WTC11 (cell line): ENCODE measurements at regions not wholly inside any gene's neighbourhood (a gene's known extent, or its start where the extent isn't known, plus 50 kb on each side); places are given as distances from the start of the nearest gene placed in this dataset.

ENCODE experiments used
- ATAC-seq: fragments of 200-7000 bp; cut with Tn5 transposase; 2 replicates; pipeline ENCODE4 v1.10.0; 2021; ENCODE audit warnings: mild to moderate bottlenecking, moderate library complexity
- CTCF ChIA-PET: fragments of 300-600 bp; sonication (Branson Sonifier 250); formaldehyde crosslinking; loops from one replicate; lab custom pipeline; 2021; ENCODE audit warnings: antibody characterized with exemption; lab: Charles Lee
- POLR2A ChIA-PET: fragments of 350-600 bp; sonication (Branson Sonifier 250); formaldehyde crosslinking; loops from one replicate; lab custom pipeline; 2021; ENCODE audit warnings: antibody characterized with exemption; lab: Charles Lee
- DNase-seq: peaks from one replicate; pipeline ENCODE4 v3.0.0; 2021; ENCODE audit warnings: low spot score
- H3K27ac Mint-ChIP-seq: 2 replicates; pipeline ENCODE4 v1.8.0; 2021; ENCODE audit warnings: mixed read lengths
- H3K27me3 Mint-ChIP-seq: 2 replicates; pipeline ENCODE4 v1.8.0; 2021; ENCODE audit warnings: low read depth, mild to moderate bottlenecking, moderate library complexity, mixed read lengths
- H3K36me3 Mint-ChIP-seq: 2 replicates; pipeline ENCODE4 v1.8.0; 2021; ENCODE audit warnings: mixed read lengths
- H3K4me1 Mint-ChIP-seq: 2 replicates; pipeline ENCODE4 v1.8.0; 2022; ENCODE audit warnings: mixed read lengths
- H3K4me3 Mint-ChIP-seq: 2 replicates; pipeline ENCODE4 v1.8.0; 2021; ENCODE audit warnings: mild to moderate bottlenecking, moderate library complexity, mixed read lengths
- H3K9me3 Mint-ChIP-seq: 2 replicates; pipeline ENCODE4 v1.8.0; 2021; ENCODE audit warnings: mixed read lengths
- ATF1 ChIP-seq: sonication (generic); formaldehyde crosslinking; IDR thresholded peaks from 2 replicates; pipeline ENCODE4 v1.8.1; 2023; ENCODE audit warnings: mild to moderate bottlenecking, moderate library complexity, missing genetic modification reagents
- ETV6 ChIP-seq: sonication (generic); formaldehyde crosslinking; IDR thresholded peaks from 2 replicates; pipeline ENCODE4 v1.8.1; 2022; ENCODE audit warnings: mild to moderate bottlenecking, missing genetic modification reagents
- GABPB1 ChIP-seq: sonication (generic); formaldehyde crosslinking; IDR thresholded peaks from 2 replicates; pipeline ENCODE4 v1.8.1; 2023; ENCODE audit warnings: mild to moderate bottlenecking, missing genetic modification reagents
- GRHL2 ChIP-seq: fragments of 250-450 bp; sonication (Bioruptor Pico); IDR thresholded peaks from 2 replicates; pipeline ENCODE4 v1.8.0; 2022; ENCODE audit warnings: mild to moderate bottlenecking, moderate library complexity; ENCODE audit not compliant: insufficient replicate concordance, severe bottlenecking
- HMGA2 ChIP-seq: fragments of 250-450 bp; sonication (Bioruptor Pico); IDR thresholded peaks from 2 replicates; pipeline ENCODE4 v1.4.0; 2021; ENCODE audit warnings: mild to moderate bottlenecking, moderate library complexity
- JUN ChIP-seq: sonication (generic); formaldehyde crosslinking; IDR thresholded peaks from 2 replicates; pipeline ENCODE4 v1.8.0; 2023; ENCODE audit warnings: mild to moderate bottlenecking, missing genetic modification reagents
- KAT7 ChIP-seq: sonication (generic); formaldehyde crosslinking; IDR thresholded peaks from 2 replicates; pipeline ENCODE4 v1.8.1; 2023; ENCODE audit warnings: missing genetic modification reagents, mild to moderate bottlenecking, borderline replicate concordance
- NFE2L1 ChIP-seq: sonication (generic); formaldehyde crosslinking; IDR thresholded peaks from 2 replicates; pipeline ENCODE4 v1.8.1; 2023; ENCODE audit warnings: missing genetic modification reagents
- NR1H2 ChIP-seq: sonication (generic); formaldehyde crosslinking; IDR thresholded peaks from 2 replicates; pipeline ENCODE4 v1.9.0; 2021; ENCODE audit warnings: mild to moderate bottlenecking, moderate library complexity, missing genetic modification reagents
- NR2C2 ChIP-seq: sonication (generic); formaldehyde crosslinking; IDR thresholded peaks from 2 replicates; pipeline ENCODE4 v1.8.0; 2022; ENCODE audit warnings: mild to moderate bottlenecking, missing genetic modification reagents
- OVOL2 ChIP-seq: fragments of 250-450 bp; sonication (Bioruptor Pico); IDR thresholded peaks from 2 replicates; pipeline ENCODE4 v1.9.0; 2021; ENCODE audit warnings: mild to moderate bottlenecking, borderline replicate concordance
- RELA ChIP-seq: sonication (generic); formaldehyde crosslinking; IDR thresholded peaks from 2 replicates; pipeline ENCODE4 v1.8.1; 2022; ENCODE audit warnings: missing genetic modification reagents, mild to moderate bottlenecking, borderline replicate concordance
- TEAD4 ChIP-seq: sonication (generic); formaldehyde crosslinking; IDR thresholded peaks from 2 replicates; pipeline ENCODE4 v1.8.0; 2022; ENCODE audit warnings: mild to moderate bottlenecking, missing genetic modification reagents
- ZNF121 ChIP-seq: sonication (generic); formaldehyde crosslinking; IDR thresholded peaks from 2 replicates; pipeline ENCODE4 v1.8.0; 2023; ENCODE audit warnings: missing genetic modification reagents
- ZNF219 ChIP-seq: sonication (generic); formaldehyde crosslinking; IDR thresholded peaks from 2 replicates; pipeline ENCODE4 v1.8.0; 2023; ENCODE audit warnings: missing genetic modification reagents, mild to moderate bottlenecking, borderline replicate concordance
- TF ChIP-seq, protein P1 (sequence below): sonication (generic); formaldehyde crosslinking; IDR thresholded peaks from 2 replicates; pipeline ENCODE4 v1.8.1; 2023; ENCODE audit warnings: mild to moderate bottlenecking, moderate library complexity, missing genetic modification reagents
- TF ChIP-seq, protein P2 (sequence below): sonication (generic); formaldehyde crosslinking; IDR thresholded peaks from 2 replicates; pipeline ENCODE4 v1.8.0; 2022; ENCODE audit warnings: mild to moderate bottlenecking, missing genetic modification reagents
- TF ChIP-seq, protein P3 (sequence below): sonication (generic); formaldehyde crosslinking; conservative IDR thresholded peaks from 2 replicates; pipeline ENCODE4 v1.8.1; 2023; ENCODE audit warnings: mild to moderate bottlenecking, low read depth, missing genetic modification reagents, moderate library complexity
- TF ChIP-seq, protein P4 (sequence below): sonication (generic); formaldehyde crosslinking; IDR thresholded peaks from 2 replicates; pipeline ENCODE4 v1.8.0; 2023; ENCODE audit warnings: mild to moderate bottlenecking, missing genetic modification reagents
- TF ChIP-seq, protein P5 (sequence below): fragments of 250-450 bp; sonication (Bioruptor Pico); IDR thresholded peaks from 2 replicates; pipeline ENCODE4 v1.9.0; 2021; ENCODE audit warnings: mild to moderate bottlenecking

DNA sequence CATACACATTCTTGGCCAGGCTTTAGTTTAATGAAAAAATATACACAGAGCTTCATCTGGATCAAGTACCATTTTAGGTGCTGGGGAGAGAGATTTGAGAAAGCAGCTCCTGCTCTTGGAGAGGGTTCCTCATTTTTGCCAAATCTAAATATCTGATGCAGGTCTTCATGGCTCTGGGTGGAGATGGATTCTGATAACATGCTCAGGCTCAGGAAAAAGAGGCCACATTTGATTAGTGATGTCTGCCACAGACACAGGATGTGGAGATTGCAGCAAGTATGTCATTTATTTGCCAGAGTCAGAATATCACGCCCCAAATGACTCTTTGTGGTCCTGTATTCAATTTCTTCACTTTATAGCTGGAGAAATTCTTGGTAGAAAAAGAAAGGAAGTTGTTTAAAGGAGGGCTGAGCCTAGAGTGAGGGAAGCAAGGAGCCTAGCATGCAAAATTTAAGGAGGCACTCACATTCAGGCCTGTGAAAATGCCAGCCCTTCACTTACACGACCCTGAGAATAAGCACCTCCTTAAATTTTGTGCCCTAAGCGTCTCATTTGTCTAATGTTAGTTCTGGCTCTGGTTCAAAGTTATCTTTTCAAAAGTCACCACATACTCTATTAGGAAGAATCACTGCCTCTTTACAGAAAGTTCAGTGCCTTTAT lies 492.9 kb upstream of the TBX3 start:
- Mint-ChIP-seq H3K9me3 (no peaks in the 10 kb centered on the region), H3K27ac (no peak overlapping the region), H3K4me3 (no peak overlapping the region), H3K4me1 (no peaks in the 10 kb centered on the region), H3K27me3 (no peaks in the 10 kb centered on the region), H3K36me3 (no peaks in the 10 kb centered on the region)
- CTCF ChIA-PET: no interaction called here
- DNase-seq: no peak
- TF ChIP-seq GRHL2 (CRISPR knock-in tag): no peak
- no peak for TF ChIP-seq OVOL2
- TF ChIP-seq NR1H2 (CRISPR knock-in tag): no peak
- TF ChIP-seq, protein P1, sequence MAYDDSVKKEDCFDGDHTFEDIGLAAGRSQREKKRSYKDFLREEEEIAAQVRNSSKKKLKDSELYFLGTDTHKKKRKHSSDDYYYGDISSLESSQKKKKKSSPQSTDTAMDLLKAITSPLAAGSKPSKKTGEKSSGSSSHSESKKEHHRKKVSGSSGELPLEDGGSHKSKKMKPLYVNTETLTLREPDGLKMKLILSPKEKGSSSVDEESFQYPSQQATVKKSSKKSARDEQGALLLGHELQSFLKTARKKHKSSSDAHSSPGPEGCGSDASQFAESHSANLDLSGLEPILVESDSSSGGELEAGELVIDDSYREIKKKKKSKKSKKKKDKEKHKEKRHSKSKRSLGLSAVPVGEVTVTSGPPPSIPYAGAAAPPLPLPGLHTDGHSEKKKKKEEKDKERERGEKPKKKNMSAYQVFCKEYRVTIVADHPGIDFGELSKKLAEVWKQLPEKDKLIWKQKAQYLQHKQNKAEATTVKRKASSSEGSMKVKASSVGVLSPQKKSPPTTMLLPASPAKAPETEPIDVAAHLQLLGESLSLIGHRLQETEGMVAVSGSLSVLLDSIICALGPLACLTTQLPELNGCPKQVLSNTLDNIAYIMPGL: no peak
- no peak for TF ChIP-seq RELA
- no peak for TF ChIP-seq HMGA2 (CRISPR knock-in tag)
- no peak for TF ChIP-seq ETV6
- TF ChIP-seq GABPB1 (CRISPR knock-in tag): no peak
- no peak for TF ChIP-seq JUN
- TF ChIP-seq, protein P2, sequence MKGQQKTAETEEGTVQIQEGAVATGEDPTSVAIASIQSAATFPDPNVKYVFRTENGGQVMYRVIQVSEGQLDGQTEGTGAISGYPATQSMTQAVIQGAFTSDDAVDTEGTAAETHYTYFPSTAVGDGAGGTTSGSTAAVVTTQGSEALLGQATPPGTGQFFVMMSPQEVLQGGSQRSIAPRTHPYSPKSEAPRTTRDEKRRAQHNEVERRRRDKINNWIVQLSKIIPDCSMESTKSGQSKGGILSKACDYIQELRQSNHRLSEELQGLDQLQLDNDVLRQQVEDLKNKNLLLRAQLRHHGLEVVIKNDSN (CRISPR knock-in tag): no peak
- no peak for TF ChIP-seq ZNF219 (CRISPR knock-in tag)
- TF ChIP-seq, protein P3, sequence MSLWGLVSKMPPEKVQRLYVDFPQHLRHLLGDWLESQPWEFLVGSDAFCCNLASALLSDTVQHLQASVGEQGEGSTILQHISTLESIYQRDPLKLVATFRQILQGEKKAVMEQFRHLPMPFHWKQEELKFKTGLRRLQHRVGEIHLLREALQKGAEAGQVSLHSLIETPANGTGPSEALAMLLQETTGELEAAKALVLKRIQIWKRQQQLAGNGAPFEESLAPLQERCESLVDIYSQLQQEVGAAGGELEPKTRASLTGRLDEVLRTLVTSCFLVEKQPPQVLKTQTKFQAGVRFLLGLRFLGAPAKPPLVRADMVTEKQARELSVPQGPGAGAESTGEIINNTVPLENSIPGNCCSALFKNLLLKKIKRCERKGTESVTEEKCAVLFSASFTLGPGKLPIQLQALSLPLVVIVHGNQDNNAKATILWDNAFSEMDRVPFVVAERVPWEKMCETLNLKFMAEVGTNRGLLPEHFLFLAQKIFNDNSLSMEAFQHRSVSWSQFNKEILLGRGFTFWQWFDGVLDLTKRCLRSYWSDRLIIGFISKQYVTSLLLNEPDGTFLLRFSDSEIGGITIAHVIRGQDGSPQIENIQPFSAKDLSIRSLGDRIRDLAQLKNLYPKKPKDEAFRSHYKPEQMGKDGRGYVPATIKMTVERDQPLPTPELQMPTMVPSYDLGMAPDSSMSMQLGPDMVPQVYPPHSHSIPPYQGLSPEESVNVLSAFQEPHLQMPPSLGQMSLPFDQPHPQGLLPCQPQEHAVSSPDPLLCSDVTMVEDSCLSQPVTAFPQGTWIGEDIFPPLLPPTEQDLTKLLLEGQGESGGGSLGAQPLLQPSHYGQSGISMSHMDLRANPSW (CRISPR knock-in tag): no peak
- TF ChIP-seq NFE2L1 (CRISPR knock-in tag): no peak
- no peak for TF ChIP-seq ATF1 (CRISPR knock-in tag)
- TF ChIP-seq, protein P4, sequence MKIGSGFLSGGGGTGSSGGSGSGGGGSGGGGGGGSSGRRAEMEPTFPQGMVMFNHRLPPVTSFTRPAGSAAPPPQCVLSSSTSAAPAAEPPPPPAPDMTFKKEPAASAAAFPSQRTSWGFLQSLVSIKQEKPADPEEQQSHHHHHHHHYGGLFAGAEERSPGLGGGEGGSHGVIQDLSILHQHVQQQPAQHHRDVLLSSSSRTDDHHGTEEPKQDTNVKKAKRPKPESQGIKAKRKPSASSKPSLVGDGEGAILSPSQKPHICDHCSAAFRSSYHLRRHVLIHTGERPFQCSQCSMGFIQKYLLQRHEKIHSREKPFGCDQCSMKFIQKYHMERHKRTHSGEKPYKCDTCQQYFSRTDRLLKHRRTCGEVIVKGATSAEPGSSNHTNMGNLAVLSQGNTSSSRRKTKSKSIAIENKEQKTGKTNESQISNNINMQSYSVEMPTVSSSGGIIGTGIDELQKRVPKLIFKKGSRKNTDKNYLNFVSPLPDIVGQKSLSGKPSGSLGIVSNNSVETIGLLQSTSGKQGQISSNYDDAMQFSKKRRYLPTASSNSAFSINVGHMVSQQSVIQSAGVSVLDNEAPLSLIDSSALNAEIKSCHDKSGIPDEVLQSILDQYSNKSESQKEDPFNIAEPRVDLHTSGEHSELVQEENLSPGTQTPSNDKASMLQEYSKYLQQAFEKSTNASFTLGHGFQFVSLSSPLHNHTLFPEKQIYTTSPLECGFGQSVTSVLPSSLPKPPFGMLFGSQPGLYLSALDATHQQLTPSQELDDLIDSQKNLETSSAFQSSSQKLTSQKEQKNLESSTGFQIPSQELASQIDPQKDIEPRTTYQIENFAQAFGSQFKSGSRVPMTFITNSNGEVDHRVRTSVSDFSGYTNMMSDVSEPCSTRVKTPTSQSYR (CRISPR knock-in tag): no peak
- no peak for TF ChIP-seq ZNF121 (CRISPR knock-in tag)
- no peak for TF ChIP-seq NR2C2 (CRISPR knock-in tag)
- TF ChIP-seq, protein P5, sequence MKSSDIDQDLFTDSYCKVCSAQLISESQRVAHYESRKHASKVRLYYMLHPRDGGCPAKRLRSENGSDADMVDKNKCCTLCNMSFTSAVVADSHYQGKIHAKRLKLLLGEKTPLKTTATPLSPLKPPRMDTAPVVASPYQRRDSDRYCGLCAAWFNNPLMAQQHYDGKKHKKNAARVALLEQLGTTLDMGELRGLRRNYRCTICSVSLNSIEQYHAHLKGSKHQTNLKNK: no peak
- no peak for TF ChIP-seq TEAD4 (CRISPR knock-in tag)
- TF ChIP-seq KAT7 (CRISPR knock-in tag): no peak
- POLR2A ChIA-PET: interaction anchor here (0.6 kb wide), 1 partner anchor 410 kb away, joined by 6 read pairs; no protein-coding TSS in a partner anchor
- ATAC-seq: no peak
